Stimulated activated CD4-positive, alpha-beta T cell treated with anti-CD3 and anti-CD28 coated beads, Interleukin-12 subunit alpha, Interleukin-12 subunit beta, amount 100 ng/mL, for 48 hours (primary cell): ENCODE measurements at regions not wholly inside any gene's neighbourhood (a gene's known extent, or its start where the extent isn't known, plus 50 kb on each side); places are given as distances from the start of the nearest gene placed in this dataset.
"Not testable (repeated sequence)": the region's sequence is repeated elsewhere in the genome, so short reads cannot be mapped to it uniquely, and the experiment has no call there.

Experiments
- DNase-seq, 3 donors: peaks; one replicate each; pipeline ENCODE4 v3.0.0-alpha.2; 2020; ENCODE audit warnings: low read depth in 2 of 3, low spot score in 1 of 3

- DNase-seq, result not testable (repeated sequence)
Measured at GRCh38 chr13:87976650-87977049, 305.5 kb downstream of the SLITRK5 start.

DNA sequence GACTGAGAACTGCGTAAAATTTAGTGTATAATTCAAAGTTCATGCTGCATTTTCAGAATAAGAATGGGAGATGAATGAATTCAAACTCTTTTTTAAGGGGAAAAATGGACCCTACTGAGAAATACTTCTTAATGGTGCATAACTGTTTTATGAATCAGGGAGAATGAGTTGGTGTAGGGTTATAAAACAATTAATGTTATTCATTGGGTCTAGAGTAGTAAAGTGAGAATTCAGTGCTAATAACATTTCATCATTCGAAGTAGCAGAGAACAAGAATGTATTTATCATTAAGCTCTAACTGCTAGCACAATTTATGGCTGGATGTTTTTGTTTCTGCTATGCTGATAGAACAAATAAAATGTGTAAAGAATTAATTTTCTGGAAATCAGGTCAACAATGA, 310.2 kb downstream of the SLITRK5 start:
- no peak for DNase-seq

- DNase-seq, result no peak
Measured at GRCh38 chr13:87982400-87982799, 311.2 kb downstream of the SLITRK5 start.

DNA sequence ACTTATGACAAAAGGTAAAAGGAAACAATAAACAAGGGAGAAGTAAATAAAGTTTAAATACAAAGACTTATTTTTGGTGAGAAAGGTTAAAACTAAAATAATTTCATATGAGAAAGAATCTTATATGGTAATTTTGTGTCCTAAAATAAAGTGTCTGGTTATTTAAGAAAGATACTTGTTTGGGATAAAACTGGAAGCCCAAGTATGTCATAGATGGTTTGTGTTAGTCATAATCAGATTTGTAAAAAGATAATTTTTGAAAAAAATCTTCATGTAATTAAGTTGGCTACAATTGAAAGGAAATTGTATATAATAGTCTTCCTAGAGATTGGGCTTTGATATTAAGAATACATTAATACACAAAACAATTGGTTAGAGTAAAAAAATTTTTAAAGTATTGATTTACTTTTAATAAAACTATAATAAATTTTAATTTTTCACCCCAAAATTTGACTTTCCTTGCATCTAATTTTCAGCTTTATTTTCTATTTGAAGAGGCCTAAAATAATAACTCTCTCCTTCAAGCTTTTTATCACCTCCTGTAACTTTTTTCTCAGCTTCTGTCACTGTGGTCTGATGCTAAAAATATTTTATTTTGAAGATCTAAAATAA, 315.6 kb downstream of the SLITRK5 start:
- DNase-seq, result no peak

DNA sequence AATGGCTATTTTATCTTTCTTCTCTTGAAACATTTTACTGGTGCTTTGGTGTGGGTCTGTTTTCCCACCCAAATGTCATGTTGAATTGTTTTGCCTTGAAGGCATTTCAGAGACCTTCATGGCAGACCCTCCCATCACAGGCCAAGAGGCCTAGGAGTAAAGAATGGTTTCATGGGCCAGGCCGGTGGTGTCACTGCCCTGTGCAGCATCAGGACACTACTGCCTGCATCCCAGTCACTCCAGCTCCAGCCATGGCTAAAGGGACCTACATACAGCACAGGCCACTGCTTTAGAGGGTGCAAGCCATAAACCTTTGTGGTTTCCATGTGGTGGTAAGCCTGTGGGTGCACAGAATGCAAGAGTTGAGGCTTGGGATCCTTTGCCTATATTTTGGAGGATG, 326.9 kb downstream of the SLITRK5 start:
- DNase-seq, result no peak

DNA sequence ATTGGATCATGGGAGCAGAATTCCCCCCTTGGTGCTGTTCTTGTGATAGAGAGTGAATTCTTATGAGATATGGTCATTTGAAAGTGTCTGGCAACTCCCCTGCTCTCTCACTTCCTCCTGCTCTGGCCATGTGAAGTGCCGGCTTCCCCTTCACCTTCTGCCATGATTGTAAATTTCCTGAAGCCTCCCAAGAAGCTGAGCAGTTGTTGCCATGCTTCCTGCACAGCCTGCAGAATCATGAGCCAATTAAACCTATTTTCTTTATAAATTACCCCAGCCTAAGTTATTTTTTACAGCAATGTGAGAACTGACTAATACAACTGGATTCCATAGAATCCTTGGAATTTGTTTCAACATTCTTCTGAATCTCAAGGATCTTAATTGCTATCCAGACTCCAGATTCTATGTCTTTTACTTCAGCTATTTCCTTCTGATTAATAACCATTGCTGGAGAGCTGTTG, 328.1 kb downstream of the SLITRK5 start:
- DNase-seq, result no peak

GRCh38 chr13:87999788-88000187, 328.6 kb downstream of the SLITRK5 start:
- DNase-seq, result no peak

DNA sequence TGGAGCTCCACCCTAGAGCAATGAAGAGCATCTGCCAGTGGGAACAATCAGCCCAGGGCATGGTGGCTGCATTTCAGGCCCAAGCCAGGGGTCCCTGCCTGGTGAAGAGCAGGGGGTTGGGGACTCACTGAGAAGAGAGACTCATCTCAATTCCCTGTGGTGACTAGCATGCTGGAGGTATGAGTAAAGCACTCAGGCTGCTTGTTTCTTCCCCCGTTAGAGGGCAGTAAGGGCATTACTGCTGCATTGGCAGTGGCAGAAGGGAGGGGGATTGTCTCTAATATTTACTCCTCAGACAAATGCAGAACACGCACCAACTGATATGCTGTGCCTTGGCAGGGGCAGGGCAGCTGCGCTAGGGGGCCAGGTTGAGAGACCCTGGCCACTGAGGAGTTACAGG, 329.1 kb downstream of the SLITRK5 start:
- DNase-seq, result no peak

DNA sequence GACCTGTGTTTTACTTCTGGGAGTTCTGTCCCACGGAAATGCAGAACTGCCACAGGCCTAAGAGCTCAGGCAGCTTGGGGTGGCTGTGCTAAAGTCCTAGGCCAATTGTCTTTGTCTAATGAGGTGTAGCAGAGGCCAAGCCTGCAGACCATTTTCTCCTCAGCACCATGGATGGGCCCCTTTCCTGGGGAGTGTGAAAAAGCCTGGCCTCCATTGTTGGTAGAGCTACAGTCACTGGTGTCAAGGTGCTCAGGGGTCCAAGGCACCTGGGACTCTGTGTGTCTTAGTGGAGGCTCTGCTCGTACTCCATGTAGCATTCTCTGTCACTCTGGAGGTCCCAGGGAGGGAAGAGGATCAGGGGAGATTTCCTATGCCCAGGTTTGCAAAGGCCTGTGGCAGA, 329.6 kb downstream of the SLITRK5 start:
- DNase-seq, result no peak

- no peak for DNase-seq
Measured at GRCh38 chr13:88005188-88005587, 334.0 kb downstream of the SLITRK5 start.

DNA sequence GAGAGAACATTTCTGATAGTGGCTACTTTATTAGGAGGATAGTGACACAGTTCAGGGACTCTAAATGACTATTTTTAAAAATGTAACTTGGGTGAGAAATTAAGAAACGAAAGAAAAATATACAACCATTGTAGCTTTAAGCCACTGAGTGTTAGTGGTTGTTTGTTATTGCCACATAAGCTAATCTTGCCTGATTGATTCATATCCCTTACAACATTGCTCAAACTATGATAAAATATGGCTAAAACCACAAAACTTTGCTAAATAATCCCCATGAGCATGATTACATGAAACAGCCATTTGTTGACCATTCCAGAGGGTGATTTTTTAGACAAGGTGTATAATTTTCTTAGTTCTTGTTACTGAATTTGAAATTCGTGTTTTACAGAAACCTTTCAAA, 343.4 kb downstream of the SLITRK5 start:
- DNase-seq, result no peak

- no peak for DNase-seq
Measured at GRCh38 chr13:88022431-88023208, 351.4 kb downstream of the SLITRK5 start.

- DNase-seq, result no peak
Measured at GRCh38 chr13:88026241-88026640, 355.1 kb downstream of the SLITRK5 start.

GRCh38 chr13:88031980-88032559, 360.9 kb downstream of the SLITRK5 start:
- DNase-seq, result no peak

GRCh38 chr13:88036205-88036604, 365.0 kb downstream of the SLITRK5 start:
- not testable (repeated sequence) for DNase-seq

- no peak for DNase-seq
Measured at GRCh38 chr13:88042489-88042888, 371.3 kb downstream of the SLITRK5 start.

DNA sequence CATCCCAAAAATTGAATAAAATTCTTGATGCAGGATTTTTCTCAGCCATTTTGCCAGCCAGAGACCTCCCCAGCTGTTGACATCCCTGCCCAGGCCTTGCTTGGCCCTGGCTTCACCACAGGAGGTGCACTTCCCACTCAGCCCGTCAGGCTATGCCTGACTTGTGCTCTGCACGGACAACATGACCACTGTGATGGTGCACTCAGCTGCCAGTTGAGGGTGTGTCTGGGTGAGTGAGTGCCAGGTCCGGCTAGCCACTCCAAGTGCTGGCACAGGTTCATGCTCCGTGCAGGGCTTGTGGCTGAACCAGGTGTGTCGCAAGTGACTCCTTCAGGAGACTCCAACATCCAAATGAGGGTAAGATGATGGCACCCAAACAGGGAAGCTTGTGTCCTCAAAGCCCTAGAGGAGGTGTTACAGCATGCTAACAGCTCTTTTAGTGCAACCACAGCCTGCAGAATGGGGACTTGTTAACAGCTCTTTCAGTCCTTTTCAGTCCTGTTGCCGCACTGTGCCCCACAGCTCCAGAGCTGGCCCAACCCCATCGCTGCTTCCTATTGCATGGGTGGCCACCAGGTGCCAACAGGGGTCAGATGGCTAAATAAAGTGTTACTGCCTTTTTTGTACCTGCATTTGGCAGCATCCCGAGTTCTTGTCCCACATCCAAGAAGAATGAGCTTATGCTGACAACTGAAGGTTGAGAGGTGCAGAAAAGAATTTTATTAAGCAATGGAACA, 380.7 kb downstream of the SLITRK5 start:
- no peak for DNase-seq

- DNase-seq, result no peak
Measured at GRCh38 chr13:88063741-88064140, 392.6 kb downstream of the SLITRK5 start.

GRCh38 chr13:88066847-88067246, 395.7 kb downstream of the SLITRK5 start:
- no peak for DNase-seq

DNA sequence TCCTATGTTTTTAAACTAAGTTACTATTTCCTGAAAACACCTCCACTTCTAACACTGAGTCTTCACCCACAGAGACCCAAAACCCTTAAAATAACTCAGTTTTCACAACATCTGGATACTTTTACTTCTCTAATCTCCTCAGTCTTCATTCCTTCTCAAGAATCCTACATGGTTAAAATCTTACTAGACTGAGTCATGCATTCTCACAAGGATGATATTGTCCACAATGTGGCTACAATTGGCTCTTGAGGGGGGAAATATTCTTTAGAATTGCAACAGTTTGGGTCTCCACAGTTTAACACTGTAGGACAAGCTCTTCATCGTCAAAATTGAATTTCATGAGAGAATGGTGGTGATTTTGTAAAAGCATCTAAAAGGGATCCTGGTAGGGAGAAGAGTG, 397.1 kb downstream of the SLITRK5 start:
- no peak for DNase-seq

DNA sequence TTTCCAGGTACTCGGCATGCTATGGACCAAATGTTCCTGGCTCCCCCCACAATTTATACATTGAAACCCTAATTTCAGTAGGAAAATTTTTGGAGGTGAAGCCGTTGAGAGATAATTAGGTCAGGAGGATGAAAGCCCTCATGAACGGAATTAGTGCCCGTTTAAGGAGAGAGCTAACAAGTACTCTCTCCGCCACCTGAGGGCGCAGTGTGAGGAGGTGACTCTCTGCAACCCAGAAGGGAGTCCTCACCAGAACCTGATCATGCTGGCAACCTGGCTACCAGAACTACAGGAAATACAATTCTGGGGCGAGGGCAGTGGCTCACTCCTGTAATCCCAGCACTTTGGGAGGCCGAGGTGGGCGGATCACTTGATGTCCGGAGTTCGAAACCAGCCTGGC, 397.8 kb downstream of the SLITRK5 start:
- no peak for DNase-seq

DNA sequence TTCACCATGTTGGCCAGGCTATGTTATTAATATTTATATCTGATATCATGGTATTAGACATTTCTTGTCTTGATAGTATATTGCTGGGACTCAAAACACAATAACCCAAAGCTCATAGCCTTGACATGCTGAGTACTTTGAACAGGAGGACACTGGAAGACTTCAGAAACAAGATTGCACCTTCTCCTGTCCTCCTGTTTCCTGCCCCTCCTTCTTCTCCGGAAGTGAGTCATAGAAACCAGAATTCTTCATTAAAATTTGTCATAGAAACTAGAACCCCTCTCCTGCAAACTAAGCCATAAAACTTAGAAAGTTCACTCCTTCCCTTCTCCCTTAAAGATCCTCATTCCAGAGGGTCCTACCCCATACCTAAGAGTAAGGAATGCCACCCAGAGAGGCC, 400.2 kb downstream of the SLITRK5 start:
- no peak for DNase-seq
